Suppressor macrophage treated with lipopolysaccharide for 1 hour (primary cell): ENCODE measurements at regions not wholly inside any gene's neighbourhood (a gene's known extent, or its start where the extent isn't known, plus 50 kb on each side); places are given as distances from the start of the nearest gene placed in this dataset.

Experiments
- DNase-seq, 3 donors: peaks; one replicate each; pipeline ENCODE4 v3.0.0-alpha.2; 2020 to 2022

GRCh38 chr2:67660015-67660602, 263.0 kb downstream of the ETAA1 start:
- DNase-seq: no peak

GRCh38 chr2:67660871-67661270, 263.7 kb downstream of the ETAA1 start:
- DNase-seq: no peak

GRCh38 chr2:67662222-67662621, 265.1 kb downstream of the ETAA1 start:
- DNase-seq: no peak

- no peak for DNase-seq
Observed at GRCh38 chr2:67663776-67664175, 266.6 kb downstream of the ETAA1 start.

- DNase-seq: no peak
Observed at GRCh38 chr2:67666386-67667053, 269.4 kb downstream of the ETAA1 start.

GRCh38 chr2:67667054-67667908, 270.1 kb downstream of the ETAA1 start:
- no peak for DNase-seq

GRCh38 chr2:67668538-67668937, 271.4 kb downstream of the ETAA1 start:
- DNase-seq: no peak

GRCh38 chr2:67669168-67669567, 272.0 kb downstream of the ETAA1 start:
- no peak for DNase-seq

GRCh38 chr2:67669766-67670165, 272.6 kb downstream of the ETAA1 start:
- DNase-seq: no peak

GRCh38 chr2:67670747-67671183, 273.6 kb downstream of the ETAA1 start:
- DNase-seq: no peak

- no peak for DNase-seq
Observed at GRCh38 chr2:67671464-67672450, 274.6 kb downstream of the ETAA1 start.

GRCh38 chr2:67674668-67675067, 277.5 kb downstream of the ETAA1 start:
- no peak for DNase-seq

GRCh38 chr2:67684991-67685390, 287.9 kb downstream of the ETAA1 start:
- DNase-seq: no peak

- no peak for DNase-seq
Observed at GRCh38 chr2:67686254-67686653, 289.1 kb downstream of the ETAA1 start.

- no peak for DNase-seq
Observed at GRCh38 chr2:67689186-67689585, 292.1 kb downstream of the ETAA1 start.

GRCh38 chr2:67689651-67690050, 292.5 kb downstream of the ETAA1 start:
- no peak for DNase-seq

- DNase-seq: no peak
Observed at GRCh38 chr2:67694445-67694844, 297.3 kb downstream of the ETAA1 start.

- no peak for DNase-seq
Observed at GRCh38 chr2:67701011-67701410, 303.9 kb downstream of the ETAA1 start.

- DNase-seq: no peak
Observed at GRCh38 chr2:67702284-67702683, 305.2 kb downstream of the ETAA1 start.

- no peak for DNase-seq
Observed at GRCh38 chr2:67702937-67703336, 305.8 kb downstream of the ETAA1 start.

- no peak for DNase-seq
Observed at GRCh38 chr2:67706082-67706481, 308.9 kb downstream of the ETAA1 start.

- no peak for DNase-seq
Observed at GRCh38 chr2:67707896-67708295, 310.8 kb downstream of the ETAA1 start.

GRCh38 chr2:67709835-67710234, 312.7 kb downstream of the ETAA1 start:
- DNase-seq: no peak
